ENCODE measurements at regions not wholly inside any gene's neighbourhood (a gene's known extent, or its start where the extent isn't known, plus 50 kb on each side); places are given as distances from the start of the nearest gene placed in this dataset.

GRCh38 chr17:73749337-73749823 is 105.1 kb upstream of the SDK2 start:
- intact Hi-C loops (cut with micrococcal nuclease): no loop called here
- POLR2A ChIA-PET: no interaction called here

GRCh38 chr17:73749928-73750605 is 105.8 kb upstream of the SDK2 start:
- H3K36me3 Mint-ChIP-seq (ENCODE audit: insufficient read depth, unreplicated experiment): no peaks in the 10 kb centered on the region
- no peak overlapping the region for H3K4me3 Mint-ChIP-seq (ENCODE audit: unreplicated experiment)
- intact Hi-C loops (cut with micrococcal nuclease): no loop called here
- ChIA-PET POLR2A (no interaction called here), CTCF (no interaction called here)
- BruUV-seq (replicated peaks): no TSS peak
- no peak for TF ChIP-seq CTCF (IDR thresholded peaks at IDR 0.05; ENCODE audit: unreplicated experiment)
- no peak overlapping the region for H3K27ac Mint-ChIP-seq (ENCODE audit: low read depth, unreplicated experiment)
- DNase-seq (ENCODE audit: unreplicated experiment): no peak
- no peaks in the 10 kb centered on the region for H3K4me1 Mint-ChIP-seq (ENCODE audit: insufficient read depth, unreplicated experiment)
- peaks cover 39% of the 10 kb centered on the region for H3K27me3 Mint-ChIP-seq (ENCODE audit: insufficient read depth, unreplicated experiment)
- no peaks in the 10 kb centered on the region for H3K9me3 Mint-ChIP-seq (ENCODE audit: unreplicated experiment)

More at GRCh38 chr17:73749337-73749823, 105.1 kb upstream of the SDK2 start:
- no peak overlapping the region for H3K27ac Mint-ChIP-seq (ENCODE audit: low read depth, unreplicated experiment)
- H3K36me3 Mint-ChIP-seq (ENCODE audit: insufficient read depth, unreplicated experiment): no peaks in the 10 kb centered on the region
- no peak for TF ChIP-seq CTCF (IDR thresholded peaks at IDR 0.05; ENCODE audit: unreplicated experiment)
- no TSS peak for BruUV-seq (replicated peaks)
- H3K9me3 Mint-ChIP-seq (ENCODE audit: unreplicated experiment): no peaks in the 10 kb centered on the region
- CTCF ChIA-PET: no interaction called here
- no peaks in the 10 kb centered on the region for H3K4me1 Mint-ChIP-seq (ENCODE audit: insufficient read depth, unreplicated experiment)
- no peak for DNase-seq (ENCODE audit: unreplicated experiment)
- peaks cover 39% of the 10 kb centered on the region for H3K27me3 Mint-ChIP-seq (ENCODE audit: insufficient read depth, unreplicated experiment)
- no peak overlapping the region for H3K4me3 Mint-ChIP-seq (ENCODE audit: unreplicated experiment)

DNA sequence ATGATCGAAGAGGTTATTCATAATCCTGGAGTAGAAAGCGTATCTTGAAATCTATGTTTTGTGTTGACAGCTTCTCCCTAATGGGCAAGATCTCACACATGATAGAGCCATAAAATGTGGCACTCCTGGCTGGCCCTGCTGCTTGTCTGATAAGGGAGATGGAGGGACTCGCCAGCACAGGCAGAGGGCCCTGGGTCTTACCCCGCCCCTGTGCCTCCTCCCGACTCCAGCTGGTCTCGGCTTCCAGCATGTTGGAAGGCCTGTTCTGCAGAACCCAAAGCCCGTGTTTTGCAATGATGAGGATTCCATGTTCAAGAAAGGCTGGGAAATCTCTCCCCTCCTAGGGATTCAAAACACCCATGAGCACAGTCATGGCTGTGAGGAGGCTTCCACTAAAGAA is 106.7 kb upstream of the SDK2 start:
- Mint-ChIP-seq H3K36me3 (ENCODE audit: insufficient read depth, unreplicated experiment) (no peaks in the 10 kb centered on the region), H3K4me1 (ENCODE audit: insufficient read depth, unreplicated experiment) (no peaks in the 10 kb centered on the region), H3K27ac (ENCODE audit: low read depth, unreplicated experiment) (no peak overlapping the region), H3K4me3 (ENCODE audit: unreplicated experiment) (no peak overlapping the region), H3K27me3 (ENCODE audit: insufficient read depth, unreplicated experiment) (peaks cover 34% of the 10 kb centered on the region), H3K9me3 (ENCODE audit: unreplicated experiment) (no peaks in the 10 kb centered on the region)
- ChIA-PET CTCF (no interaction called here), POLR2A (no interaction called here)
- no peak for TF ChIP-seq CTCF (IDR thresholded peaks at IDR 0.05; ENCODE audit: unreplicated experiment)
- no peak for DNase-seq (ENCODE audit: unreplicated experiment)
- BruUV-seq (replicated peaks): no TSS peak
- intact Hi-C loops (cut with micrococcal nuclease): no loop called here

DNA sequence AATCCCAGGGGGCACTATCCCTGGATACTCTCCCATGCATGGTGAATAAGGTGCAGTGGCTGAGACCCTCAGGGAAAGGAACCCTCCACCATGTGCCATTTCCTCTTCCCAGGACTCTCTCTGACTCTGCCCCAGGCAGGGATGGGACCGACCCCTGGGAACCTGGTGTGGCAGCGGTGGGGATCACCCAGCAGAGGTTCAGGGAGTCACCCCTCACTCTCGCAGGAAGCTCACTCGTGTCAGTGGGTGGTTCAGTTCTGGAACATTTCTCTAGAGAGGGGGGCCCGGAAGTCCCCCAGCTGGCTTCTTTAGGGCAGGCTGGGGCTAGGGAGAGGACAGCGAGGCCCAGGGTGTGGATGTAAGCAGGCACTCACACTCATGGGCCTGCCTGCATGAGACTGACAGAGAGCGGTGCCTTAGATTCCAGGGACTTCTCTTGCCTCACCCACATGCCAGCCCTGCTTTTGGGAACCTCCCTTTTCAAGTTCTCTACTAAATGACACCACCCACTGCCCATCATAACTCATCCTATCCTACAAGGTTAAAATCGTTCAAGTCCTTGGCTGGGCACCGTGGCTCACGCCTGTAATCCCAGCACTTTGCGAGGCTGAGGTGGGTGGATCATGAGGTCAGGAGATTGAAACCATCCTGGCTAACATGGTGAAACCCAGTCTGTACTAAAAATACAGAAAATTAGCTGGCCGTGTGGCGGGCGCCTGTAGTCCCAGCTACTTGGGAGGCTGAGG is 109.7 kb upstream of the SDK2 start:
- Mint-ChIP-seq H3K36me3 (ENCODE audit: insufficient read depth, unreplicated experiment) (no peaks in the 10 kb centered on the region), H3K4me3 (ENCODE audit: unreplicated experiment) (no peak overlapping the region)
- BruUV-seq (replicated peaks): no TSS peak

More for the DNA sequence above, 109.7 kb upstream of the SDK2 start:
- Mint-ChIP-seq H3K27me3 (ENCODE audit: insufficient read depth, unreplicated experiment) (peaks cover 42% of the 10 kb centered on the region), H3K27ac (ENCODE audit: low read depth, unreplicated experiment) (no peak overlapping the region), H3K9me3 (ENCODE audit: unreplicated experiment) (no peaks in the 10 kb centered on the region), H3K4me1 (ENCODE audit: insufficient read depth, unreplicated experiment) (no peaks in the 10 kb centered on the region)
- ChIA-PET POLR2A (no interaction called here), CTCF (interaction anchor here (0.6 kb wide), 1 partner anchor 53 kb away, joined by 3 read pairs; no protein-coding TSS in a partner anchor)
- intact Hi-C loops (cut with micrococcal nuclease): no loop called here
- no peak for TF ChIP-seq CTCF (IDR thresholded peaks at IDR 0.05; ENCODE audit: unreplicated experiment)
- no peak for DNase-seq (ENCODE audit: unreplicated experiment)
